ENCODE measurements at regions not wholly inside any gene's neighbourhood (a gene's known extent, or its start where the extent isn't known, plus 50 kb on each side); places are given as distances from the start of the nearest gene placed in this dataset.

DNA sequence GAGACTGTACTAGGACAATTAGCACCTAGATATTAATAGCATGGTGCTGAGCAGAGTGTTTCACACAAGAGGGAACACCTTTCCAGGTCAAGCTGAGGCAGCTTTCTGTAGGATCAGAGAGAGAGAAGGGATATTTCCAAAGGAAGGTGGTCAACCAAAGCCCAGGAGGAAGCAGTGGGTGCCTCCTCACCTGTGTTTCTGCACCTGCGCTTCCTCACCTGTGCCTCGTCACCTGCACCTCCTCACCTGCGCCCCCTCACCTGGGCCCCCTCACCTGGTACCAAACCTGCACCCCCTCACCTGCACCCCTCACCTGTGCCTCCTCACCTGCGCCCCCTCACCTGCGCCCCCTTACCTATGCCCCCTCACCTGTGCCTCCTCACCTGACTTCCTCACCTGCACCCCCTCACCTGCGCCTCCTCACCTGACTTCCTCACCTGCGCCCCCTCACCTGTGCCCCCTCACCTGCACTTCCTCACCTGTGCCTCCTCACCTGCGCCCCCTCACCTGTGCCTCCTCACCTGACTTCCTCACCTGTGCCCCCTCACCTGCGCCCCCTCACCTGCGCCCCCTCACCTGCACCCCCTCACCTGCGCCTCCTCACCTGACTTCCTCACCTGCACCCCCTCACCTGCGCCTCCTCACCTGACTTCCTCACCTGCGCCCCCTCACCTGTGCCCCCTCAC is 67.9 kb downstream of the TTLL2 start:
- TF ChIP-seq ZNF112 (tag by site-specific recombination; IDR thresholded peaks at IDR 0.05) = no peak
- TF ChIP-seq, protein P1, sequence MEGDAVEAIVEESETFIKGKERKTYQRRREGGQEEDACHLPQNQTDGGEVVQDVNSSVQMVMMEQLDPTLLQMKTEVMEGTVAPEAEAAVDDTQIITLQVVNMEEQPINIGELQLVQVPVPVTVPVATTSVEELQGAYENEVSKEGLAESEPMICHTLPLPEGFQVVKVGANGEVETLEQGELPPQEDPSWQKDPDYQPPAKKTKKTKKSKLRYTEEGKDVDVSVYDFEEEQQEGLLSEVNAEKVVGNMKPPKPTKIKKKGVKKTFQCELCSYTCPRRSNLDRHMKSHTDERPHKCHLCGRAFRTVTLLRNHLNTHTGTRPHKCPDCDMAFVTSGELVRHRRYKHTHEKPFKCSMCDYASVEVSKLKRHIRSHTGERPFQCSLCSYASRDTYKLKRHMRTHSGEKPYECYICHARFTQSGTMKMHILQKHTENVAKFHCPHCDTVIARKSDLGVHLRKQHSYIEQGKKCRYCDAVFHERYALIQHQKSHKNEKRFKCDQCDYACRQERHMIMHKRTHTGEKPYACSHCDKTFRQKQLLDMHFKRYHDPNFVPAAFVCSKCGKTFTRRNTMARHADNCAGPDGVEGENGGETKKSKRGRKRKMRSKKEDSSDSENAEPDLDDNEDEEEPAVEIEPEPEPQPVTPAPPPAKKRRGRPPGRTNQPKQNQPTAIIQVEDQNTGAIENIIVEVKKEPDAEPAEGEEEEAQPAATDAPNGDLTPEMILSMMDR (tag by site-specific recombination; IDR thresholded peaks at IDR 0.05) = no peak
- TF ChIP-seq, protein P2, sequence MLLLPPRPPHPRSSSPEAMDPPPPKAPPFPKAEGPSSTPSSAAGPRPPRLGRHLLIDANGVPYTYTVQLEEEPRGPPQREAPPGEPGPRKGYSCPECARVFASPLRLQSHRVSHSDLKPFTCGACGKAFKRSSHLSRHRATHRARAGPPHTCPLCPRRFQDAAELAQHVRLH (tag by site-specific recombination; IDR thresholded peaks at IDR 0.05) = no peak
- no peak for TF ChIP-seq ZSCAN30 (tag by site-specific recombination; IDR thresholded peaks at IDR 0.05)

Data from HEK293 (cell line).